HEK293 (cell line): ENCODE measurements at regions not wholly inside any gene's neighbourhood (a gene's known extent, or its start where the extent isn't known, plus 50 kb on each side); places are given as distances from the start of the nearest gene placed in this dataset.

Experiments used
- CTCF ChIA-PET: fragments of 350-600 bp; formaldehyde crosslinking; extraction: SDS; loops from one replicate; lab custom pipeline; 2021; ENCODE audit warnings: antibody characterized with exemption; lab: Yijun Ruan, JAX
- POLR2A ChIA-PET: fragments of 300-600 bp; formaldehyde crosslinking; extraction: SDS; loops from one replicate; lab custom pipeline; 2020; ENCODE audit warnings: antibody characterized with exemption, inconsistent platforms; lab: Yijun Ruan, JAX
- H3K27ac ChIP-seq: fragments of 200-500 bp; sonication (Bioruptor generic); 2 replicates; pipeline ENCODE4 v1.5.1; 2014; ENCODE audit warnings: low read depth, low read length, control low read depth, inconsistent platforms; ENCODE audit errors: extremely low read depth
- H3K36me3 ChIP-seq, 2 experiments: fragments of 200-500 bp in 1 of 2; sonication (Bioruptor generic) in 1 of 2; 1 replicate in 1 of 2; 2 replicates in 1 of 2; pipeline ENCODE4 v1.5.1; 2014 to 2017; ENCODE audit warnings: inconsistent platforms in 2 of 2, low read length in 2 of 2; ENCODE audit not compliant: control insufficient read depth in 2 of 2, insufficient read depth in 1 of 2
- H3K4me1 ChIP-seq: fragments of 200-500 bp; sonication (Bioruptor generic); 2 replicates; pipeline ENCODE4 v1.5.1; 2014; ENCODE audit warnings: mild to moderate bottlenecking, low read length, inconsistent platforms; ENCODE audit not compliant: control insufficient read depth, insufficient read depth
- H3K4me3 ChIP-seq: 2 replicates; pipeline ENCODE4 v1.5.1; 2011; ENCODE audit warnings: low read depth, mild to moderate bottlenecking, control low read depth, low read length, moderate library complexity
- H3K9me3 ChIP-seq: fragments of 200-500 bp; sonication (Bioruptor generic); 2 replicates; pipeline ENCODE4 v1.5.1; 2014; ENCODE audit warnings: low read depth, low read length, inconsistent platforms; ENCODE audit not compliant: control insufficient read depth, insufficient read depth
- BCL11A ChIP-seq: fragments of 450-650 bp; formaldehyde crosslinking; IDR thresholded peaks from 2 replicates; pipeline ENCODE4 v1.5.1; 2016; ENCODE audit warnings: low read depth, missing biosample characterization, missing genetic modification characterization
- HOXA7 ChIP-seq: sonication (generic); formaldehyde crosslinking; IDR thresholded peaks from 2 replicates; pipeline ENCODE4 v1.8.1; 2022; ENCODE audit warnings: missing genetic modification reagents, borderline replicate concordance
- OVOL3 ChIP-seq: fragments of 450-650 bp; formaldehyde crosslinking; IDR thresholded peaks from 2 replicates; pipeline ENCODE4 v1.5.1; 2016; ENCODE audit warnings: missing biosample characterization, missing genetic modification characterization
- WT1 ChIP-seq: fragments of 450-650 bp; formaldehyde crosslinking; IDR thresholded peaks from 2 replicates; pipeline ENCODE4 v1.5.1; 2016; ENCODE audit warnings: missing biosample characterization, missing genetic modification characterization
- ZBTB48 ChIP-seq: fragments of 450-650 bp; formaldehyde crosslinking; IDR thresholded peaks from 2 replicates; pipeline ENCODE4 v1.5.1; 2016; ENCODE audit warnings: missing biosample characterization, missing genetic modification characterization
- ZFP3 ChIP-seq: fragments of 450-650 bp; formaldehyde crosslinking; IDR thresholded peaks from 2 replicates; pipeline ENCODE4 v1.5.1; 2016; ENCODE audit warnings: low read depth, missing biosample characterization, missing genetic modification characterization
- ZNF132 ChIP-seq: fragments of 450-650 bp; formaldehyde crosslinking; IDR thresholded peaks from 2 replicates; pipeline ENCODE4 v1.5.1; 2017; ENCODE audit warnings: missing biosample characterization, missing genetic modification characterization, borderline replicate concordance
- ZNF157 ChIP-seq: fragments of 450-650 bp; formaldehyde crosslinking; IDR thresholded peaks from 2 replicates; pipeline ENCODE4 v1.5.1; 2016; ENCODE audit warnings: missing biosample characterization, missing genetic modification characterization
- ZNF23 ChIP-seq: fragments of 450-650 bp; formaldehyde crosslinking; IDR thresholded peaks from 2 replicates; pipeline ENCODE4 v1.5.1; 2016; ENCODE audit warnings: missing biosample characterization, missing genetic modification characterization, borderline replicate concordance
- ZNF660 ChIP-seq: fragments of 450-650 bp; IDR thresholded peaks from 2 replicates; pipeline ENCODE4 v1.5.1; 2018; ENCODE audit warnings: missing biosample characterization, mild to moderate bottlenecking, missing genetic modification characterization
- ZNF707 ChIP-seq: fragments of 450-650 bp; formaldehyde crosslinking; IDR thresholded peaks from 2 replicates; pipeline ENCODE4 v1.5.1; 2016; ENCODE audit warnings: missing biosample characterization, missing genetic modification characterization
- TF ChIP-seq, protein P1 (sequence below): fragments of 450-650 bp; formaldehyde crosslinking; IDR thresholded peaks from 2 replicates; pipeline ENCODE4 v1.5.1; 2016; ENCODE audit warnings: missing biosample characterization, missing genetic modification characterization, borderline replicate concordance
- TF ChIP-seq, protein P2 (sequence below): fragments of 450-650 bp; formaldehyde crosslinking; IDR thresholded peaks from 2 replicates; pipeline ENCODE4 v1.5.1; 2016; ENCODE audit warnings: missing biosample characterization, missing genetic modification characterization
- TF ChIP-seq, protein P3 (sequence below): fragments of 450-650 bp; formaldehyde crosslinking; IDR thresholded peaks from 2 replicates; pipeline ENCODE4 v1.5.1; 2017; ENCODE audit warnings: missing biosample characterization, missing genetic modification characterization

GRCh38 chrX:150038986-150039599, 100.8 kb upstream of the EOLA2 start (continued):
- TF ChIP-seq, protein P1, sequence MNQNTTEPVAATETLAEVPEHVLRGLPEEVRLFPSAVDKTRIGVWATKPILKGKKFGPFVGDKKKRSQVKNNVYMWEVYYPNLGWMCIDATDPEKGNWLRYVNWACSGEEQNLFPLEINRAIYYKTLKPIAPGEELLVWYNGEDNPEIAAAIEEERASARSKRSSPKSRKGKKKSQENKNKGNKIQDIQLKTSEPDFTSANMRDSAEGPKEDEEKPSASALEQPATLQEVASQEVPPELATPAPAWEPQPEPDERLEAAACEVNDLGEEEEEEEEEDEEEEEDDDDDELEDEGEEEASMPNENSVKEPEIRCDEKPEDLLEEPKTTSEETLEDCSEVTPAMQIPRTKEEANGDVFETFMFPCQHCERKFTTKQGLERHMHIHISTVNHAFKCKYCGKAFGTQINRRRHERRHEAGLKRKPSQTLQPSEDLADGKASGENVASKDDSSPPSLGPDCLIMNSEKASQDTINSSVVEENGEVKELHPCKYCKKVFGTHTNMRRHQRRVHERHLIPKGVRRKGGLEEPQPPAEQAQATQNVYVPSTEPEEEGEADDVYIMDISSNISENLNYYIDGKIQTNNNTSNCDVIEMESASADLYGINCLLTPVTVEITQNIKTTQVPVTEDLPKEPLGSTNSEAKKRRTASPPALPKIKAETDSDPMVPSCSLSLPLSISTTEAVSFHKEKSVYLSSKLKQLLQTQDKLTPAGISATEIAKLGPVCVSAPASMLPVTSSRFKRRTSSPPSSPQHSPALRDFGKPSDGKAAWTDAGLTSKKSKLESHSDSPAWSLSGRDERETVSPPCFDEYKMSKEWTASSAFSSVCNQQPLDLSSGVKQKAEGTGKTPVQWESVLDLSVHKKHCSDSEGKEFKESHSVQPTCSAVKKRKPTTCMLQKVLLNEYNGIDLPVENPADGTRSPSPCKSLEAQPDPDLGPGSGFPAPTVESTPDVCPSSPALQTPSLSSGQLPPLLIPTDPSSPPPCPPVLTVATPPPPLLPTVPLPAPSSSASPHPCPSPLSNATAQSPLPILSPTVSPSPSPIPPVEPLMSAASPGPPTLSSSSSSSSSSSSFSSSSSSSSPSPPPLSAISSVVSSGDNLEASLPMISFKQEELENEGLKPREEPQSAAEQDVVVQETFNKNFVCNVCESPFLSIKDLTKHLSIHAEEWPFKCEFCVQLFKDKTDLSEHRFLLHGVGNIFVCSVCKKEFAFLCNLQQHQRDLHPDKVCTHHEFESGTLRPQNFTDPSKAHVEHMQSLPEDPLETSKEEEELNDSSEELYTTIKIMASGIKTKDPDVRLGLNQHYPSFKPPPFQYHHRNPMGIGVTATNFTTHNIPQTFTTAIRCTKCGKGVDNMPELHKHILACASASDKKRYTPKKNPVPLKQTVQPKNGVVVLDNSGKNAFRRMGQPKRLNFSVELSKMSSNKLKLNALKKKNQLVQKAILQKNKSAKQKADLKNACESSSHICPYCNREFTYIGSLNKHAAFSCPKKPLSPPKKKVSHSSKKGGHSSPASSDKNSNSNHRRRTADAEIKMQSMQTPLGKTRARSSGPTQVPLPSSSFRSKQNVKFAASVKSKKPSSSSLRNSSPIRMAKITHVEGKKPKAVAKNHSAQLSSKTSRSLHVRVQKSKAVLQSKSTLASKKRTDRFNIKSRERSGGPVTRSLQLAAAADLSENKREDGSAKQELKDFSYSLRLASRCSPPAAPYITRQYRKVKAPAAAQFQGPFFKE: no peak
- TF ChIP-seq OVOL3 (tag by site-specific recombination): no peak
- TF ChIP-seq ZNF132 (tag by site-specific recombination): no peak
- no peak for TF ChIP-seq ZFP3 (tag by site-specific recombination)
- no peak for TF ChIP-seq HOXA7 (CRISPR knock-in tag)
- TF ChIP-seq, protein P2, sequence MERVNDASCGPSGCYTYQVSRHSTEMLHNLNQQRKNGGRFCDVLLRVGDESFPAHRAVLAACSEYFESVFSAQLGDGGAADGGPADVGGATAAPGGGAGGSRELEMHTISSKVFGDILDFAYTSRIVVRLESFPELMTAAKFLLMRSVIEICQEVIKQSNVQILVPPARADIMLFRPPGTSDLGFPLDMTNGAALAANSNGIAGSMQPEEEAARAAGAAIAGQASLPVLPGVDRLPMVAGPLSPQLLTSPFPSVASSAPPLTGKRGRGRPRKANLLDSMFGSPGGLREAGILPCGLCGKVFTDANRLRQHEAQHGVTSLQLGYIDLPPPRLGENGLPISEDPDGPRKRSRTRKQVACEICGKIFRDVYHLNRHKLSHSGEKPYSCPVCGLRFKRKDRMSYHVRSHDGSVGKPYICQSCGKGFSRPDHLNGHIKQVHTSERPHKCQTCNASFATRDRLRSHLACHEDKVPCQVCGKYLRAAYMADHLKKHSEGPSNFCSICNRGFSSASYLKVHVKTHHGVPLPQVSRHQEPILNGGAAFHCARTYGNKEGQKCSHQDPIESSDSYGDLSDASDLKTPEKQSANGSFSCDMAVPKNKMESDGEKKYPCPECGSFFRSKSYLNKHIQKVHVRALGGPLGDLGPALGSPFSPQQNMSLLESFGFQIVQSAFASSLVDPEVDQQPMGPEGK (tag by site-specific recombination): no peak

- CTCF ChIA-PET: interaction anchor here (1.1 kb wide), 1 partner anchor 9 kb away, joined by 4 read pairs; no protein-coding TSS in a partner anchor
- Histone ChIP-seq H3K27ac (no peak overlapping the region), H3K4me1 (0 out of 2 replicates have a peak, but pooled peaks cover 5% of the 10 kb centered on the region), H3K4me3 (no peak overlapping the region), H3K36me3 (no peaks in the 10 kb centered on the region), H3K9me3 (peaks cover 4% of the 10 kb centered on the region; the same call in 1 of the 2 replicates)
- POLR2A ChIA-PET: no interaction called here
- TF ChIP-seq ZNF157 (tag by site-specific recombination) (no peak), ZNF660 (tag by site-specific recombination) (no peak), ZNF23 (tag by site-specific recombination) (no peak), ZFP3 (tag by site-specific recombination) (no peak), BCL11A (no peak), ZBTB48 (tag by site-specific recombination) (no peak)
- TF ChIP-seq, all 188 proteins: peak for 0
Measured at GRCh38 chrX:150041208-150041607, 102.9 kb upstream of the EOLA2 start.

- Histone ChIP-seq H3K9me3 (peaks cover 4% of the 10 kb centered on the region; the same call in 1 of the 2 replicates), H3K36me3 (no peaks in the 10 kb centered on the region), H3K27ac (no peak overlapping the region), H3K4me1 (no peaks in the 10 kb centered on the region), H3K4me3 (no peak overlapping the region)
- ChIA-PET POLR2A (no interaction called here), CTCF (interaction anchor here (0.5 kb wide), 1 partner anchor 83 kb away, joined by 3 read pairs; no protein-coding TSS in a partner anchor)
- no peak for TF ChIP-seq WT1 (tag by site-specific recombination)
- TF ChIP-seq, protein P3, sequence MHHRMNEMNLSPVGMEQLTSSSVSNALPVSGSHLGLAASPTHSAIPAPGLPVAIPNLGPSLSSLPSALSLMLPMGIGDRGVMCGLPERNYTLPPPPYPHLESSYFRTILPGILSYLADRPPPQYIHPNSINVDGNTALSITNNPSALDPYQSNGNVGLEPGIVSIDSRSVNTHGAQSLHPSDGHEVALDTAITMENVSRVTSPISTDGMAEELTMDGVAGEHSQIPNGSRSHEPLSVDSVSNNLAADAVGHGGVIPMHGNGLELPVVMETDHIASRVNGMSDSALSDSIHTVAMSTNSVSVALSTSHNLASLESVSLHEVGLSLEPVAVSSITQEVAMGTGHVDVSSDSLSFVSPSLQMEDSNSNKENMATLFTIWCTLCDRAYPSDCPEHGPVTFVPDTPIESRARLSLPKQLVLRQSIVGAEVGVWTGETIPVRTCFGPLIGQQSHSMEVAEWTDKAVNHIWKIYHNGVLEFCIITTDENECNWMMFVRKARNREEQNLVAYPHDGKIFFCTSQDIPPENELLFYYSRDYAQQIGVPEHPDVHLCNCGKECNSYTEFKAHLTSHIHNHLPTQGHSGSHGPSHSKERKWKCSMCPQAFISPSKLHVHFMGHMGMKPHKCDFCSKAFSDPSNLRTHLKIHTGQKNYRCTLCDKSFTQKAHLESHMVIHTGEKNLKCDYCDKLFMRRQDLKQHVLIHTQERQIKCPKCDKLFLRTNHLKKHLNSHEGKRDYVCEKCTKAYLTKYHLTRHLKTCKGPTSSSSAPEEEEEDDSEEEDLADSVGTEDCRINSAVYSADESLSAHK (tag by site-specific recombination): no peak
- no peak for TF ChIP-seq ZNF707 (tag by site-specific recombination)
Measured at GRCh38 chrX:150044556-150044955, 106.3 kb upstream of the EOLA2 start.
